ENCODE measurements at regions not wholly inside any gene's neighbourhood (a gene's known extent, or its start where the extent isn't known, plus 50 kb on each side); places are given as distances from the start of the nearest gene placed in this dataset.

- DNase-seq: no peak
Observed at GRCh38 chr20:10771435-10772140, 97.8 kb upstream of the JAG1 start.

DNA sequence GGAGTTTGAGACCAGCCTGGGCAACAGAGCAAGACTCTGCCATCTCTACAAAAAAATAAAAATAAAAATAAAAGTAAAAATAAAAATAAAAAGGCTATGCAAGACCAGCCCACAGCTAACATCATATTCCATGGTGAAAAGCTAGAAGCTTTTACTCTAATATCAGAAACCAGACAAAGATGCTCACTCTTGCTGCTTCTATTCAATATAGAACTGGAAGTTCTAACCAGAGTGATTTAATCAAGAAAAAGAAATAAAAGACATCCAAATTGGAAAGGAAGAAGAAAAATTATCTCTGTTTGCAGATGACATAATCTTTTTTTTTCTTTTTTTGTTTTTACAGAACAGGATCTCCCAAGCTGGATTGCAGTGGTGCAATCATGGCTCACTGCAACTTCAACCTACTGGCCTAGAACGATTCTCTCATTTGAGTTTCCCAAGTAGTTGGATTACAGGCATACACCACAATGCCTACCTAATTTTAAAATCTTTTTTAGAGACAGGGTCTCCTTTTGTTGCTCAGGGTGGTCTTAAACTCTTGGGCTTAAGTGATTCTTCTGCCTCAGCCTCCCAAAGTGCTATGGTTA is 100.7 kb upstream of the JAG1 start:
- no peak for DNase-seq

DNA sequence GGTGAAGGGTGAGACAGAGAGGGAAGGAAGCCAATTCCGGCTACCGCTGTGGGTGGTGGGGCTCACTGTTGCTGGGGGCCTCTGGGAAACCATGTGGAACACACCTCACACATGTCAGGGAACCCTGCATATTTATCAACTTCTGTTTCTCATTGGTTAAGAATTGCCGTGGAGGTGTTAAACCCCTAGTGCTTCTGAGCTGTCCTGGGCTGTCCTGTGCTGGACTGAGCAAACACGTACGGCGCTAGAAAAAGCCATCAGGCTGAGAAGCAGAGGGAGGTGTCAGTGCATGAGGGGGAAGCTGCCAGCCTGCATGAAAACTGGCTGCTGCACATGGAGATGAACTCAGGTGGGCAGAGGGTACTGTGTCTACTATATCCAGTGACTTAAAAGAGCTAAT is 103.9 kb upstream of the JAG1 start:
- no peak for DNase-seq

DNA sequence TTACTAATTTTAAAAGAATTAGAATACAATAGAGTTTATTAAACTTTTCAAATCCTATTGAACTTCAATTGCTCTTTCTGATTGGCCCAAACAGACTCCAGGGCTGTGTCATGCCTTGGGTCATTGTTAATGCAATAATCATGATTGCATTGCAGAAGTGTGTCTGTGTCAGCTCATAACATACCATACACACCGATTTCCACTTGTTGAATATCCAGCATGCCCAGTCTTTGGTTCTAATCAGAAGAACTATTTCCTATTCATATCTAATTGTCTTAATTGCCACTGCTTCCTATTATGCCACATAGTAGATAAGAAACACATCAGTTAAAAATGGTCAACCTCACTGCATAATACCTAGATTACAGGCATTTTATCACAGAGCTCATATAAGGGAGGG is 106.1 kb upstream of the JAG1 start:
- no peak for DNase-seq

GRCh38 chr20:10780901-10781300 is 107.1 kb upstream of the JAG1 start:
- DNase-seq: no peak

GRCh38 chr20:10781526-10781925 is 107.7 kb upstream of the JAG1 start:
- DNase-seq: no peak

- no peak for DNase-seq
Observed at GRCh38 chr20:10783707-10784553, 110.1 kb upstream of the JAG1 start.

DNA sequence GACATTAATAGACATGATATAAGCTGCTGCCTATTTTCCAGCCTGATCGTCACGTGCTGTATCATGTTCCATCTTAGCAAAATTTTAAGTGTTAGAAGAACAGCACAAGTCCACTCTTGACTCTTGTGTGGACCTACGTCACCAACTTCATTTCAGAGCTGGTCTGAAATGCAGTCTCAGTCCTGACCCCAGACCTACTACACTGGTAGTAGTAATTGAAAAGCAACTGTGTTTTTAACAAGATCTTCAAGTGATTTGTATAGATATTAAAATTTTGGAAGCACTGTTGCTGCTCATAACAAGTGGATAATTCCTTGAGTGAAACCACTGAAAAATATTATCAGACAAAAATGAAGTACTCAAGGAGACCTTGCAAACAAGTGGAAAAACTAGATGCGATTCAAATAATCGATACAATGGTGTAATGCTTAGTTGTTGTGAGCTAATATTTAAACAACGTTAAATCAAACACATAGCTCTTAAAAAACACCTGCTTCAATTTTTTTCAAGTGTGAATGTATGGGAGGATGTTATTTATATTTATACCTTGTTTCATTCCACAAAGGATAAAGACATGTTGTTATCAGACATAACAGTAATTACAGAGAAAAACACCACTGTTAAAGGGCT is 110.9 kb upstream of the JAG1 start:
- DNase-seq: no peak

DNA sequence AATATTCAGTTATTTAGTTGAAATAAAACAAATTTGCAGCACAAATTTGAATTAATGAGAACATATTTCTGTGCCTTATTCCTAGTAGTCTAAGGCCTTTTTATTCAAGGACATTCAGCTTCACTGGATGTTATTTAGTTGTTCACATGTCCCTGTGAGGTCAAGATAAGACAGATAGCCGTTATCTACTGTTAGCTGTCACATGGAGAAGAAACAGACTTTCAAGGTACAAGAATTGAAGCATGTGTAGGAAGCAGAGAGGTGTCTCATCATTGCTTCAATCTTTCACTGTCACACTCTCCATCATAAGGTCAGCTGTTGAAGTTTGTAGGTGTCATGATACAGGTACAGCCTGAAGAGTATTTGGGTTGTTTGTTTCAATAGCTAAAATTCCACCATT is 112.9 kb upstream of the JAG1 start:
- DNase-seq: no peak

DNA sequence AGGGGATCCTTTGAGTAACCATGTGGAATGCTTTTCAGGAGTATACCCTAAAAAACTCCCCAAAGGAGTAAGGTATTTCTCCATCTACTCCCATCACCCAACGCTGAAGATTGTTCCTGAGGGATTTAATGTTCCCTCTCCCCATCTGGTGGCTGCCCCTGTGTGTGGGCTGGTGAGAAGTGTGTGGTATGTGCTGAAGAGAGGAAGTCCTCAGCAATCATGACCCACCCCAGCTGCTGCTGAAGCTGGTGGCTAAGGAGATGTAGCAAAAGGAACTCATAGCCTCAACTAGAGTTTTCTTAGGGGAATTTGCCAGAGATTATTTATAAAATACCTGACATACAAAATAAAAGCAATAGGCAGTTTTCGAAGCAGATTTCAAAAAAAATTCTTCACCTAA is 114.3 kb upstream of the JAG1 start:
- DNase-seq: no peak

- no peak for DNase-seq
Observed at GRCh38 chr20:10788877-10789276, 115.1 kb upstream of the JAG1 start.

DNA sequence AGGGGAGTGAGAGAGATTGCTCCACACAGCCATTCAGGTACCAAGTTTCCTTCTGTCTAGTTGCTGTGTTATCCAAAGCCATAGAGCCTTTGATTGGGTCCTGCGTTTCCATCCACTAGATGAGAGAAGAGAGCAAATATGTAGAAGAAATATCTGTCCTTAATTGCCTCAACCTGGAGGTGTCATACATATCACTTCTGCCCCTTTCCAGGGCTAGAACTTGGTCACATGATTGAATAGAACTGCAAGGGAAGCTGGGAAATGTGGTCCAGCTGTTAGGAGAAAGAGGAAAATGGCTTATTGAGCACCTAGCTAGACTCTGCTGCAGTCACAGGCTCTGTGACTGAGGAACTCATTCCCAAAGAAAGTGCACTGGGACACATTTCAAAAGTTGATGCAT is 115.6 kb upstream of the JAG1 start:
- DNase-seq: no peak

GRCh38 chr20:10790013-10790412 is 116.2 kb upstream of the JAG1 start:
- no peak for DNase-seq

DNA sequence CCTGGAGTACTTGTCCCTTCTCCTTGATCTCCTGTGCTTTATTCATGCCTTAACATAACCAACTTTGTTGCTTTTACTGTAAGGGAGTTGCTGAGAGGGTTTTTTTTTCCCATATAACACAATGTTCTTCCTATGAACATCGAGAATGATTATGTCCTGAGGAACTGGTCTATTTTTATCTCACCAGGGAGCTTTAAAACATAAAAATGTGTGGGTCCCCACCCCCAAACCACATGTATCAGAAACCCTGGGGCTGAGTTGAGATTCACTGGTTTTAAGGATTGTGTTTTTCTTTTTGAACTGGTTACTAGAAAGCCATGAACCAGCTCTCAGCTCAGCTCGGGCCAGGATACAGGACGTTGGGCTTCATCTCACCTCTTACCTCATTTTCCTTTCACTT is 118.5 kb upstream of the JAG1 start:
- no peak for DNase-seq

- DNase-seq: no peak
Observed at GRCh38 chr20:10793766-10794165, 120.0 kb upstream of the JAG1 start.

GRCh38 chr20:10794765-10795164 is 121.0 kb upstream of the JAG1 start:
- no peak for DNase-seq

DNA sequence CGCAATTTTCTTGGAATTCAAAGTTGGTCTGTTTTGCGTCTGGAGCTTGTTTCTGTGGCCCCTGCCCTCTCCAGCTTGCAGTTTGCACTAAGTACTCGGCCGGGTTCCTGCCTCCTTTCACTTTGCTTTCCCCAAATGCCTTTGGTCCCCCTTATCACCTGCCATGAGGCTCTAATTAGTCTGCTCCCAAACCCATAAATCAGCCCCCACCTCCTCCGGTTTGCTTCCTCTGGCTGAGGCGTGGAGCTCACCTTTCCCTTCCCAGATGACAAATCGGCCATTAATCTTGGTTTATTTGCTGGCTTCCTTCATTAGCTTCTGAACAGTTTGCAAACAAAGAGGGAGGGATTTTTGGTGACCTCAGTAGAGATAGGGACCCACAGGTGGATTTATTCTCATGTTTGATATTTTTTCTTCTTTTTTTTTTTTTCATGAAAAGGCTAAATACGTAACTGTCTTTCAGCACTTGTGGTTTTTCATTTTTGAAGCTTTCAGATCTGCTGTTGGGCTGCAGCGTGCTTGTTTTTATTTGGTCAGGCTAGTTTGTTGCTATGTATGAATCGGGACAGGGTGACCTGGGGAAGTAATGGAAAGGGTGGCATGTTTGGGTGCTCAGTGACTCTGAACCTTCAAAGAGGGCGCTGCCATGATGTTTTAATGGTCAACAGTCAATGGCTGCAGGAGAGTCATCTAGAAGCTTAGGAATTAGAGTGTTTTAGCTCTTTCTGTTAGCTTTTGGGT is 121.7 kb upstream of the JAG1 start:
- no peak for DNase-seq

DNA sequence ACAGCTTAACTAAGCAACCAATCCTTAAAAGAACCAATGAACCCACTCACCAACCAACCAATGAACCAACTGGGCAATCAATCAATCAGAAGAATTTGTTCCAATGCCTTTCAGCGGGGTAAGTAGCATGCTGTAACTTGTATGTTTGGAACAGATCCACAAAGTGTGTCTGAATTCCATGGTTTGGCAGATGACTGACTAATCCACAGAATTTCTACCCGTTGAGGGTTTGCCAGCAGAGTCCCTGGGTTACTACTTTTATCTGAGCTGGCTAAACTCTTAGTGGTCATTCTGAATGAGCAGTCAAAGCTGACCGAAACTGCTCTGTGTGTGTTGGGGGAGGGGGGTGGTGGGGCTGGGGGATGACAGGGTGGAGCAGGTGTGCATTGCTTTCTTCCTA is 125.0 kb upstream of the JAG1 start:
- no peak for DNase-seq

DNA sequence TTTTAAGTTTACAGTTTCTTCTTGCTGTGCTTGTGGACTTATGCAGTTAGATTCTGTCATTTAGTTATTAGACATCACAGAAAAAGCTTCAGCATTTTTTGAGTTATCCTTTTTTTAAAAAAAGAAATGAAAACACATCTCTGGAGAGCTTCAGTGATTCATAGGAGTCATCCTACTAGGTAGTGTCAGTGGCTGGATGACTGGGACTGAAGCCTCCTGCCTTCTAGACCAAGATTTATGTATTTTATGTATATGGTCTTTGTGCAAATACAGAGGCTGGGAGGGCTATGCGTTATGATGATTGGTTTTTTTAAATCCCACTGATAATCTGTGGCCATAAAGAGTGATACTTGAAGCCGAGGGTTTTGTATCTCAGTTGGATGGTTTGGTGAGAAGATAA is 125.9 kb upstream of the JAG1 start:
- no peak for DNase-seq

DNA sequence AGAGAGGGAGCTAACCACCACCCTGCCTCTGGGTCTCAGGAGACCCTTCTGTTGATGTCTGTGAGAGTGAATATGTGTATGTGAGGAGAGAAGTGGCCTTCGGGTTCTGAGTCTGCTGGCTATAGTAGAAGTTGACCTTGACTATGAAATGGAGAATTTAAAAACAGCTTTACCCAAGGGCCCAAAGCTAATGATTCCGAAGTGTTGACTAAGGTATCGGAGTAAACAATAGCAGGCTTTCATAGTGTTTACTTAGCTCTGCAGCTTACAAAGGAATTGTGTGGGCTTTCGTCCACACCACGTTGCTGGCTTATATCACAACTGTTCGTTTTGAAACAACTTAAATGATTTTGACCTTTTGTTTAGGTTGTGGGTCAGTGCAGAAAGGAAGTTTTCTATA is 126.5 kb upstream of the JAG1 start:
- DNase-seq: no peak

GRCh38 chr20:10802236-10802635 is 128.4 kb upstream of the JAG1 start:
- no peak for DNase-seq

- no peak for DNase-seq
Observed at GRCh38 chr20:10805764-10806163, 132.0 kb upstream of the JAG1 start.

GRCh38 chr20:10806539-10806938 is 132.7 kb upstream of the JAG1 start:
- no peak for DNase-seq
